ENCODE measurements at regions not wholly inside any gene's neighbourhood (a gene's known extent, or its start where the extent isn't known, plus 50 kb on each side); places are given as distances from the start of the nearest gene placed in this dataset.

- DNase-seq (no peak), ATAC-seq (ENCODE audit: low read depth) (no peak)
- Histone ChIP-seq H3K4me2 (replicated peaks; ENCODE audit: low read depth, low read length, poor library complexity, severe bottlenecking) (no peak overlapping the region), H3K27ac (ENCODE audit: low read length in 2 of 2) (no peak overlapping the region), H3K4me3 (ENCODE audit: control extremely low read depth in 1 of 5, extremely low read depth in 1 of 5, insufficient read depth in 1 of 5, low read depth in 2 of 5, low read length in 4 of 5) (no peak overlapping the region), H3K9ac (ENCODE audit: low read length) (no peak overlapping the region), H4K20me1 (ENCODE audit: control insufficient read depth, insufficient read depth, low read length, poor library complexity, severe bottlenecking) (no peaks in the 10 kb centered on the region), H3K4me1 (ENCODE audit: control insufficient read depth in 2 of 2, insufficient read depth in 2 of 2, low read length in 2 of 2) (no peaks in the 10 kb centered on the region), H3K79me2 (ENCODE audit: control insufficient read depth, insufficient read depth, low read length) (no peaks in the 10 kb centered on the region), H2AFZ (ENCODE audit: insufficient read depth, low read depth, low read length, poor library complexity, severe bottlenecking) (no peak overlapping the region), H3K36me3 (replicated peaks in 1 of 2; ENCODE audit: control extremely low read depth in 1 of 2, control insufficient read depth in 1 of 2, extremely low read depth in 1 of 2, insufficient read depth in 2 of 2, low read length in 1 of 2) (no peaks in the 10 kb centered on the region), H3K9me3 (ENCODE audit: control extremely low read depth in 1 of 3, control insufficient read depth in 2 of 3, insufficient read depth in 1 of 3, low read length in 2 of 3) (peaks cover 3 to 13% (median 5%) of the 10 kb centered on the region in 3 donors), H3K27me3 (replicated peaks in 1 of 4; ENCODE audit: control extremely low read depth in 1 of 4, control insufficient read depth in 3 of 4, insufficient read depth in 4 of 4, low read length in 3 of 4) (no peaks in the 10 kb centered on the region)
- POLR2A ChIA-PET = no interaction called here
- H3K27me3 Mint-ChIP-seq = peaks cover 17% of the 10 kb centered on the region
- TF ChIP-seq CTCF (IDR thresholded peaks at IDR 0.05) = no peak
- no peak for TF ChIP-seq EZH2 (IDR thresholded peaks at IDR 0.05; ENCODE audit: borderline replicate concordance, insufficient read depth, low read depth, low read length, poor library complexity, severe bottlenecking)
- no peak overlapping the region for H3K27ac Mint-ChIP-seq
- WGBS (ENCODE audit: insufficient coverage) = 67% methylated on average over 1 of the region's 3 CpGs
- intact Hi-C loops (cut with micrococcal nuclease) = no loop called here
- CTCF ChIA-PET = no interaction called here
- H3K4me1 Mint-ChIP-seq = no peaks in the 10 kb centered on the region
- H3K9me3 Mint-ChIP-seq (ENCODE audit: insufficient read depth) = peaks cover 12% of the 10 kb centered on the region
- no peak overlapping the region for H3K4me3 Mint-ChIP-seq
These were observed 151.6 kb upstream of the XYLT1 start for GRCh38 chr16:17622366-17622765.

- H3K4me3 ChIP-seq (ENCODE audit: control extremely low read depth in 1 of 5, extremely low read depth in 1 of 5, insufficient read depth in 1 of 5, low read depth in 2 of 5, low read length in 4 of 5) = no peak overlapping the region
- peaks cover 19% of the 10 kb centered on the region for H3K27me3 Mint-ChIP-seq
- H3K4me2 ChIP-seq (replicated peaks; ENCODE audit: low read depth, low read length, poor library complexity, severe bottlenecking) = no peak overlapping the region
- H3K9me3 Mint-ChIP-seq (ENCODE audit: insufficient read depth) = no peaks in the 10 kb centered on the region
- H3K36me3 ChIP-seq (replicated peaks in 1 of 2; ENCODE audit: control extremely low read depth in 1 of 2, control insufficient read depth in 1 of 2, extremely low read depth in 1 of 2, insufficient read depth in 2 of 2, low read length in 1 of 2) = no peaks in the 10 kb centered on the region
- no peaks in the 10 kb centered on the region for H3K4me1 ChIP-seq (ENCODE audit: control insufficient read depth in 2 of 2, insufficient read depth in 2 of 2, low read length in 2 of 2)
- H3K27me3 ChIP-seq (replicated peaks in 1 of 4; ENCODE audit: control extremely low read depth in 1 of 4, control insufficient read depth in 3 of 4, insufficient read depth in 4 of 4, low read length in 3 of 4) = no peaks in the 10 kb centered on the region
- TF ChIP-seq EZH2 (IDR thresholded peaks at IDR 0.05; ENCODE audit: borderline replicate concordance, insufficient read depth, low read depth, low read length, poor library complexity, severe bottlenecking) (no peak), CTCF (IDR thresholded peaks at IDR 0.05) (no peak)
- DNase-seq (no peak), ATAC-seq (ENCODE audit: low read depth) (no peak)
- intact Hi-C loops (cut with micrococcal nuclease) = no loop called here
- H3K4me3 Mint-ChIP-seq = no peak overlapping the region
- peaks cover 0 to 2% (median under 1%) of the 10 kb centered on the region in 3 donors for H3K9me3 ChIP-seq (ENCODE audit: control extremely low read depth in 1 of 3, control insufficient read depth in 2 of 3, insufficient read depth in 1 of 3, low read length in 2 of 3)
- 89% methylated on average over 7 of the region's 8 CpGs for WGBS (ENCODE audit: insufficient coverage)
- no peak overlapping the region for H3K27ac Mint-ChIP-seq
- H4K20me1 ChIP-seq (ENCODE audit: control insufficient read depth, insufficient read depth, low read length, poor library complexity, severe bottlenecking) = no peaks in the 10 kb centered on the region
- CTCF ChIA-PET = no interaction called here
- H2AFZ ChIP-seq (ENCODE audit: insufficient read depth, low read depth, low read length, poor library complexity, severe bottlenecking) = no peak overlapping the region
- H3K9ac ChIP-seq (ENCODE audit: low read length) = no peak overlapping the region
- H3K79me2 ChIP-seq (ENCODE audit: control insufficient read depth, insufficient read depth, low read length) = no peaks in the 10 kb centered on the region
- POLR2A ChIA-PET = no interaction called here
- no peak overlapping the region for H3K27ac ChIP-seq (ENCODE audit: low read length in 2 of 2)
- H3K4me1 Mint-ChIP-seq = no peaks in the 10 kb centered on the region
These were observed 148.5 kb upstream of the XYLT1 start for GRCh38 chr16:17619261-17619660.

All from B cell (primary cell).